ENCODE measurements at regions not wholly inside any gene's neighbourhood (a gene's known extent, or its start where the extent isn't known, plus 50 kb on each side); places are given as distances from the start of the nearest gene placed in this dataset.

GRCh38 chr12:97162173-97162572, 255.1 kb downstream of the NEDD1 start:
- BruUV-seq (replicated peaks) = no TSS peak
- Histone ChIP-seq H3K9me1 (replicated peaks; ENCODE audit: control insufficient read depth, extremely low read depth, insufficient read depth, low read length) (no peaks in the 10 kb centered on the region), H3K4me3 (replicated peaks in 1 of 3; ENCODE audit: insufficient read depth in 1 of 3, low read depth in 1 of 3, low read length in 3 of 3) (no peak overlapping the region), H3K79me2 (ENCODE audit: control insufficient read depth, insufficient read depth, low read length) (no peaks in the 10 kb centered on the region), H3K27ac (ENCODE audit: insufficient read depth, low read depth, low read length) (no peak overlapping the region), H3K9ac (replicated peaks; ENCODE audit: extremely low read depth, insufficient read depth, low read length) (no peak overlapping the region), H3K9me3 (replicated peaks; ENCODE audit: control insufficient read depth, insufficient read depth, low read length) (no peaks in the 10 kb centered on the region), H3K27me3 (ENCODE audit: control insufficient read depth in 2 of 2, insufficient read depth in 2 of 2, low read length in 2 of 2) (no peaks in the 10 kb centered on the region), H3K4me2 (ENCODE audit: insufficient read depth, low read length) (no peak overlapping the region), H3K36me3 (ENCODE audit: control insufficient read depth in 2 of 2, extremely low read depth in 1 of 2, insufficient read depth in 2 of 2, low read length in 2 of 2) (no peaks in the 10 kb centered on the region), H4K20me1 (replicated peaks; ENCODE audit: control insufficient read depth, extremely low read depth, insufficient read depth, low read length) (no peaks in the 10 kb centered on the region), H3K4me1 (ENCODE audit: control insufficient read depth, extremely low read depth, insufficient read depth, low read length) (no peaks in the 10 kb centered on the region), H2AFZ (ENCODE audit: low read depth, low read length) (no peak overlapping the region)
- CTCF ChIA-PET = interaction anchor here (0.6 to 0.8 kb wide), 2 partner anchors 13 to 168 kb away, joined by 3 read pairs; no protein-coding TSS in a partner anchor
- dilution Hi-C loops (cut with MboI; ENCODE audit: extremely low pct_ligation_motif_present, low sequenced_read_pairs) = no loop called here
- DNase-seq (ENCODE audit: low read depth, low spot score) = no peak
- FAIRE-seq = no peak
- POLR2A ChIA-PET = no interaction called here
- TF ChIP-seq MAX (IDR thresholded peaks at IDR 0.05; ENCODE audit: insufficient read depth, insufficient read length) = no peak
- TF ChIP-seq POLR2A (IDR thresholded peaks at IDR 0.05; ENCODE audit: low read depth, low read length) = no peak
- TF ChIP-seq EZH2 (IDR thresholded peaks at IDR 0.05; ENCODE audit: borderline replicate concordance, low read depth, low read length, severe bottlenecking) = no peak
- TF ChIP-seq GATA2 (IDR thresholded peaks at IDR 0.05; ENCODE audit: insufficient read depth, insufficient read length, low read depth, low read length) = no peak
- no peak for TF ChIP-seq CTCF (IDR thresholded peaks at IDR 0.05; ENCODE audit: extremely low read depth in 1 of 2, insufficient read depth in 1 of 2, low read depth in 1 of 2, low read length in 2 of 2)
- intact Hi-C loops (cut with micrococcal nuclease) = no loop called here

GRCh38 chr12:97164936-97165335, 257.9 kb downstream of the NEDD1 start:
- Histone ChIP-seq H3K9me1 (replicated peaks; ENCODE audit: control insufficient read depth, extremely low read depth, insufficient read depth, low read length) (no peaks in the 10 kb centered on the region), H3K9ac (replicated peaks; ENCODE audit: extremely low read depth, insufficient read depth, low read length) (no peak overlapping the region), H3K27ac (ENCODE audit: insufficient read depth, low read depth, low read length) (no peak overlapping the region), H4K20me1 (replicated peaks; ENCODE audit: control insufficient read depth, extremely low read depth, insufficient read depth, low read length) (no peaks in the 10 kb centered on the region), H3K27me3 (ENCODE audit: control insufficient read depth in 2 of 2, insufficient read depth in 2 of 2, low read length in 2 of 2) (no peaks in the 10 kb centered on the region), H3K4me3 (replicated peaks in 1 of 3; ENCODE audit: insufficient read depth in 1 of 3, low read depth in 1 of 3, low read length in 3 of 3) (no peak overlapping the region), H3K9me3 (replicated peaks; ENCODE audit: control insufficient read depth, insufficient read depth, low read length) (no peaks in the 10 kb centered on the region), H3K36me3 (ENCODE audit: control insufficient read depth in 2 of 2, extremely low read depth in 1 of 2, insufficient read depth in 2 of 2, low read length in 2 of 2) (no peaks in the 10 kb centered on the region), H3K79me2 (ENCODE audit: control insufficient read depth, insufficient read depth, low read length) (no peaks in the 10 kb centered on the region), H3K4me1 (ENCODE audit: control insufficient read depth, extremely low read depth, insufficient read depth, low read length) (no peaks in the 10 kb centered on the region), H3K4me2 (ENCODE audit: insufficient read depth, low read length) (no peak overlapping the region), H2AFZ (ENCODE audit: low read depth, low read length) (no peak overlapping the region)
- DNase-seq (ENCODE audit: low read depth, low spot score) = no peak
- ChIA-PET POLR2A (no interaction called here), CTCF (no interaction called here)
- FAIRE-seq = no peak
- TF ChIP-seq JUN (IDR thresholded peaks at IDR 0.05; ENCODE audit: borderline replicate concordance, insufficient read depth, insufficient read length, low read depth) (no peak), FOS (IDR thresholded peaks at IDR 0.05; ENCODE audit: borderline replicate concordance, insufficient read depth, low read length) (no peak), MYC (IDR thresholded peaks at IDR 0.05; ENCODE audit: low read depth, low read length) (no peak), EZH2 (IDR thresholded peaks at IDR 0.05; ENCODE audit: borderline replicate concordance, low read depth, low read length, severe bottlenecking) (no peak), GATA2 (IDR thresholded peaks at IDR 0.05; ENCODE audit: insufficient read depth, insufficient read length, low read depth, low read length) (no peak), MAX (IDR thresholded peaks at IDR 0.05; ENCODE audit: insufficient read depth, insufficient read length) (no peak), CTCF (IDR thresholded peaks at IDR 0.05; ENCODE audit: extremely low read depth in 1 of 2, insufficient read depth in 1 of 2, low read depth in 1 of 2, low read length in 2 of 2) (no peak), POLR2AphosphoS5 (IDR thresholded peaks at IDR 0.05; ENCODE audit: insufficient read depth, low read depth, low read length) (no peak), POLR2A (IDR thresholded peaks at IDR 0.05; ENCODE audit: low read depth, low read length) (no peak)
- no TSS peak for BruUV-seq (replicated peaks)
- dilution Hi-C loops (cut with MboI; ENCODE audit: extremely low pct_ligation_motif_present, low sequenced_read_pairs) (no loop called here), intact Hi-C loops (cut with micrococcal nuclease) (no loop called here)
